ENCODE measurements at regions not wholly inside any gene's neighbourhood (a gene's known extent, or its start where the extent isn't known, plus 50 kb on each side); places are given as distances from the start of the nearest gene placed in this dataset.

GRCh38 chr2:199025146-199025545, 432.6 kb downstream of the SATB2 start:
- DNase-seq (ENCODE audit: low read depth) = no peak

- DNase-seq (ENCODE audit: low read depth) = no peak
Observed at GRCh38 chr2:199024224-199024623, 433.5 kb downstream of the SATB2 start.

- no peak for DNase-seq (ENCODE audit: low read depth)
Observed at GRCh38 chr2:199019898-199020507, 437.7 kb downstream of the SATB2 start.

GRCh38 chr2:199018826-199019225, 438.9 kb downstream of the SATB2 start:
- DNase-seq (ENCODE audit: low read depth) = no peak

GRCh38 chr2:199015072-199015471, 442.7 kb downstream of the SATB2 start:
- no peak for DNase-seq (ENCODE audit: low read depth)

- no peak for DNase-seq (ENCODE audit: low read depth)
Observed at GRCh38 chr2:199014226-199014625, 443.5 kb downstream of the SATB2 start.

- DNase-seq (ENCODE audit: low read depth) = no peak
Observed at GRCh38 chr2:199011908-199012307, 445.8 kb downstream of the SATB2 start.

- no peak for DNase-seq (ENCODE audit: low read depth)
Observed at GRCh38 chr2:198994678-198995077, 463.1 kb downstream of the SATB2 start.

- DNase-seq (ENCODE audit: low read depth) = no peak
Observed at GRCh38 chr2:198991431-198991830, 466.3 kb downstream of the SATB2 start.

- DNase-seq (ENCODE audit: low read depth) = no peak
Observed at GRCh38 chr2:198975779-198976178, 482.0 kb downstream of the SATB2 start.

GRCh38 chr2:198973785-198974184, 484.0 kb downstream of the SATB2 start:
- DNase-seq (ENCODE audit: low read depth) = no peak

- DNase-seq (ENCODE audit: low read depth) = no peak
Observed at GRCh38 chr2:198973181-198973580, 484.6 kb downstream of the SATB2 start.

- DNase-seq (ENCODE audit: low read depth) = no peak
Observed at GRCh38 chr2:198968545-198968944, 489.2 kb downstream of the SATB2 start.

- no peak for DNase-seq (ENCODE audit: low read depth)
Observed at GRCh38 chr2:198966269-198966668, 491.5 kb downstream of the SATB2 start.

- DNase-seq (ENCODE audit: low read depth) = no peak
Observed at GRCh38 chr2:198961547-198961946, 496.2 kb downstream of the SATB2 start.

GRCh38 chr2:198957181-198957580, 500.6 kb downstream of the SATB2 start:
- DNase-seq (ENCODE audit: low read depth) = no peak

- no peak for DNase-seq (ENCODE audit: low read depth)
Observed at GRCh38 chr2:198953328-198953727, 504.4 kb downstream of the SATB2 start.

GRCh38 chr2:198950803-198951202, 506.9 kb downstream of the SATB2 start:
- DNase-seq (ENCODE audit: low read depth) = no peak

GRCh38 chr2:198945496-198945895, 512.2 kb downstream of the SATB2 start:
- DNase-seq (ENCODE audit: low read depth) = no peak

- no peak for DNase-seq (ENCODE audit: low read depth)
Observed at GRCh38 chr2:198930170-198930569, 527.6 kb downstream of the SATB2 start.

- DNase-seq (ENCODE audit: low read depth) = no peak
Observed at GRCh38 chr2:198928026-198928425, 529.7 kb downstream of the SATB2 start.

- no peak for DNase-seq (ENCODE audit: low read depth)
Observed at GRCh38 chr2:198917926-198918720, 539.6 kb downstream of the SATB2 start.

- DNase-seq (ENCODE audit: low read depth) = no peak
Observed at GRCh38 chr2:198917275-198917674, 540.5 kb downstream of the SATB2 start.
